ENCODE measurements at regions not wholly inside any gene's neighbourhood (a gene's known extent, or its start where the extent isn't known, plus 50 kb on each side); places are given as distances from the start of the nearest gene placed in this dataset.

DNA sequence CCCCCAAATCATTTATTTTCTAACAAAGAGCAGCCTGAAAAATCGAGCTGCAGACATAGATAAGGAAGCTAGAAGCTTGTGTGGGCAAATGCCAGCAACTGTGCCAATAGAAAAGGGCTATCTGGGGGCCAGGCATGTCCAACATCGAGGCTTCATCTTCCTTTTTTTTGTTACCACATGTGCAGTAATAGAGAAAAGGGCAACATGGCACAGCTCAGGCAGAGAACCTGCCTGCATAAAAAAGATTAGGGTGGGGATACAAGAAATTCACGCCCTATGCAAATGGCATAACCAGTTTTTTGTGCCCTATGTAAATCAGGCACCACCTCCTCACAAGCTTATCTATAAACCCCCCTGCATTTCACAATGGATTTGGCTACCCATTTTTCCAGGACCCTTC is 60.4 kb upstream of the ABCC4 start:
- no peak for DNase-seq
- Histone ChIP-seq H3K4ac (ENCODE audit: low read depth, low read length) (no peak overlapping the region), H2AK5ac (ENCODE audit: low read length) (no peak overlapping the region), H3K18ac (ENCODE audit: low read length) (no peak overlapping the region), H4K8ac (ENCODE audit: low read depth, low read length) (no peak overlapping the region), H3K4me3 (ENCODE audit: low read depth, low read length) (no peak overlapping the region), H3K79me1 (ENCODE audit: low read length) (no peaks in the 10 kb centered on the region), H3K79me2 (ENCODE audit: control insufficient read depth, insufficient read depth, low read length, poor library complexity) (no peaks in the 10 kb centered on the region), H2BK120ac (ENCODE audit: insufficient read depth, low read length, poor library complexity) (no peak overlapping the region), H2BK12ac (ENCODE audit: low read length) (no peak overlapping the region), H2BK5ac (ENCODE audit: low read depth, low read length, poor library complexity) (no peak overlapping the region), H4K12ac (ENCODE audit: low read depth, low read length) (no peak overlapping the region), H3K9me3 (ENCODE audit: insufficient read depth, low read depth, low read length) (peaks cover 4% of the 10 kb centered on the region), H3K27me3 (ENCODE audit: insufficient read depth, low read length) (no peaks in the 10 kb centered on the region), H3K4me1 (ENCODE audit: control insufficient read depth in 1 of 2, insufficient read depth in 2 of 2, low read length in 2 of 2) (no peaks in the 10 kb centered on the region), H3K23ac (ENCODE audit: low read length) (no peak overlapping the region), H3K4me2 (ENCODE audit: low read length) (no peak overlapping the region), H3K27ac (ENCODE audit: low read depth, low read length) (no peak overlapping the region), H2AFZ (ENCODE audit: insufficient read depth, low read length, poor library complexity) (no peak overlapping the region), H3K14ac (ENCODE audit: low read length) (no peak overlapping the region), H3K9ac (ENCODE audit: low read length) (no peak overlapping the region), H4K91ac (ENCODE audit: low read depth, low read length) (no peak overlapping the region), H3K36me3 (ENCODE audit: control insufficient read depth in 1 of 2, insufficient read depth in 2 of 2, low read length in 2 of 2) (no peaks in the 10 kb centered on the region)
- no CpG with 5 or more reads among the region's 3 CpGs for WGBS (ENCODE audit: extremely low coverage, insufficient coverage, insufficient read length)

DNA sequence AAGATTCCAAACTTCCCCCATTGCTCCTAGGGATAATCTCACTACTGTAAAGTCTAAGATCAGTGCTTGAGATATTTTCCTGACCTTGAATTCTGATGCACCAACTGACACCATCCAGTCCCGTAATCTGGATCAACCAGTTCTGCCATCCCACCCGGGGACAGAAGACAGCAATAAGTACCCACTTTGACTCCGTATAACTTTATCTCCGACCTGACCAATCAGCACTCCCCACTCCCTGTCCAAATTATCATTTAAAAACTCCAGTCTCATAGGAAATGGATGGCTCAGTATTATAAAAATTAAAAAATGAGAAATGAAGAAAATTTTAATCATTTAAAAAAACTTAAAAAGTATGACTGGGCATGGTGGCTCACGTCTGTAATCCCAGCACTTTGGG is 61.4 kb upstream of the ABCC4 start:
- WGBS (ENCODE audit: extremely low coverage, insufficient coverage, insufficient read length): no CpG with 5 or more reads among the region's 5 CpGs
- no peak overlapping the region for H4K91ac ChIP-seq (ENCODE audit: low read depth, low read length)
- H2AK5ac ChIP-seq (ENCODE audit: low read length): no peak overlapping the region
- no peak overlapping the region for H4K8ac ChIP-seq (ENCODE audit: low read depth, low read length)
- no peak for DNase-seq
- no peaks in the 10 kb centered on the region for H3K79me2 ChIP-seq (ENCODE audit: control insufficient read depth, insufficient read depth, low read length, poor library complexity)
- no peak overlapping the region for H3K4me2 ChIP-seq (ENCODE audit: low read length)
- no peaks in the 10 kb centered on the region for H3K27me3 ChIP-seq (ENCODE audit: insufficient read depth, low read length)
- H2AFZ ChIP-seq (ENCODE audit: insufficient read depth, low read length, poor library complexity): no peak overlapping the region
- no peaks in the 10 kb centered on the region for H3K36me3 ChIP-seq (ENCODE audit: control insufficient read depth in 1 of 2, insufficient read depth in 2 of 2, low read length in 2 of 2)
- no peaks in the 10 kb centered on the region for H3K79me1 ChIP-seq (ENCODE audit: low read length)
- no peak overlapping the region for H4K12ac ChIP-seq (ENCODE audit: low read depth, low read length)
- H3K23ac ChIP-seq (ENCODE audit: low read length): no peak overlapping the region
- no peak overlapping the region for H3K9ac ChIP-seq (ENCODE audit: low read length)
- no peak overlapping the region for H3K14ac ChIP-seq (ENCODE audit: low read length)
- no peak overlapping the region for H3K27ac ChIP-seq (ENCODE audit: low read depth, low read length)
- H2BK120ac ChIP-seq (ENCODE audit: insufficient read depth, low read length, poor library complexity): no peak overlapping the region
- no peaks in the 10 kb centered on the region for H3K4me1 ChIP-seq (ENCODE audit: control insufficient read depth in 1 of 2, insufficient read depth in 2 of 2, low read length in 2 of 2)
- no peak overlapping the region for H3K4ac ChIP-seq (ENCODE audit: low read depth, low read length)
- H2BK5ac ChIP-seq (ENCODE audit: low read depth, low read length, poor library complexity): no peak overlapping the region
- no peak overlapping the region for H3K18ac ChIP-seq (ENCODE audit: low read length)
- H3K9me3 ChIP-seq (ENCODE audit: insufficient read depth, low read depth, low read length): peaks cover 4% of the 10 kb centered on the region
- no peak overlapping the region for H3K4me3 ChIP-seq (ENCODE audit: low read depth, low read length)
- H2BK12ac ChIP-seq (ENCODE audit: low read length): no peak overlapping the region

DNA sequence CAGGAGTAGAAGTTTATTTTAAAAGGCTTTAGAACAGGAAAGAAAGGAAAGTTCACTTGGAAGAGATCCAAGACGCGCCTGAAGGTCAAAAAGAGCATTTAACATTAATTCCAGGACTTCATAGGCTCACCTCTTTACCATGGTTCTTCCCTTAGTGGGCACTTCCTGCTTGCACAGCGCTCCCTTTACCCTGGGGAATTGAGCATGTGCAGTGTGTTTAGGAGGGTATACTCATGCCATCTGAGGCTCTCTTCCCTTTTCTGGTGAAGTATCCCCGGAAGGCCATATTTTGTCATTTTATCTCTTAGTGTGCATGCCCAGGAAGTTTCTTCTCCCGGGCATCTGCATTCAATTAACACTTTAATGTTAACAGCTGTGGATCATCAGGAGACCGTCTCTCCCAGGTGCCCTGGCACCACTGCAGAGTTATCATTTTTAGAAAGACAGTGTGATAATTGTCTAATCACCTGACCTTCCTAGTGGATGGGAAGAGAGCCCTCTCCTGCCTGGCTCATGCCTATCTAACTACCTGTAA is 66.1 kb upstream of the ABCC4 start:
- Histone ChIP-seq H3K79me1 (ENCODE audit: low read length) (no peaks in the 10 kb centered on the region), H4K8ac (ENCODE audit: low read depth, low read length) (no peak overlapping the region), H3K23ac (ENCODE audit: low read length) (no peak overlapping the region), H2BK5ac (ENCODE audit: low read depth, low read length, poor library complexity) (no peak overlapping the region), H3K14ac (ENCODE audit: low read length) (no peak overlapping the region), H4K12ac (ENCODE audit: low read depth, low read length) (no peak overlapping the region), H2BK12ac (ENCODE audit: low read length) (no peak overlapping the region), H3K27me3 (ENCODE audit: insufficient read depth, low read length) (no peaks in the 10 kb centered on the region), H3K36me3 (ENCODE audit: control insufficient read depth in 1 of 2, insufficient read depth in 2 of 2, low read length in 2 of 2) (no peaks in the 10 kb centered on the region), H2BK120ac (ENCODE audit: insufficient read depth, low read length, poor library complexity) (no peak overlapping the region), H3K4me2 (ENCODE audit: low read length) (no peak overlapping the region), H3K27ac (ENCODE audit: low read depth, low read length) (no peak overlapping the region), H4K91ac (ENCODE audit: low read depth, low read length) (no peak overlapping the region), H3K79me2 (ENCODE audit: control insufficient read depth, insufficient read depth, low read length, poor library complexity) (no peaks in the 10 kb centered on the region), H2AK5ac (ENCODE audit: low read length) (no peak overlapping the region), H3K18ac (ENCODE audit: low read length) (no peak overlapping the region), H3K4me1 (ENCODE audit: control insufficient read depth in 1 of 2, insufficient read depth in 2 of 2, low read length in 2 of 2) (no peaks in the 10 kb centered on the region), H3K9me3 (ENCODE audit: insufficient read depth, low read depth, low read length) (peaks cover 4% of the 10 kb centered on the region), H2AFZ (ENCODE audit: insufficient read depth, low read length, poor library complexity) (no peak overlapping the region), H3K4ac (ENCODE audit: low read depth, low read length) (no peak overlapping the region), H3K4me3 (ENCODE audit: low read depth, low read length) (no peak overlapping the region), H3K9ac (ENCODE audit: low read length) (no peak overlapping the region)
- no CpG with 5 or more reads among the region's 6 CpGs for WGBS (ENCODE audit: extremely low coverage, insufficient coverage, insufficient read length)
- no peak for DNase-seq

DNA sequence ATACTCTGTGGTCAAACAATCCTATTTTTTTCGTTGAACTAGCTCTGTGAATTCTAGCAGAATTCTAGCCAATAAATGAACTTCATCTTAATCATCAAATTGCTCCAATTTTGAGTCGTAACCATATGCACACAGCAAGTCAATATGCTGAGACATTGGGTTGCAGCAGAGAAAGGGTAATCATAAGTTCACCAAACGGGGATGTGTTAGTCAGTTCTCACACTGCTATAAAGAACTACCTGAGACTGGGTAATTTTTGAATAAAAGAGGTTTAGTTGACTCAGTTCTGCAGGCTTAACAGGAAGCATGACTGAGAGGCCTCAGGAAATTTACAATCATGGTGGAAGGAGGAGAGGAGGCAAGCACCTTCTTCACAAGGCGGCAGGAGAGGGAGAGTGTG is 67.7 kb upstream of the ABCC4 start:
- Histone ChIP-seq H3K4me2 (ENCODE audit: low read length) (no peak overlapping the region), H2BK12ac (ENCODE audit: low read length) (no peak overlapping the region), H3K18ac (ENCODE audit: low read length) (no peak overlapping the region), H3K79me2 (ENCODE audit: control insufficient read depth, insufficient read depth, low read length, poor library complexity) (no peaks in the 10 kb centered on the region), H3K9ac (ENCODE audit: low read length) (no peak overlapping the region), H3K27ac (ENCODE audit: low read depth, low read length) (no peak overlapping the region), H3K4me3 (ENCODE audit: low read depth, low read length) (peak overlapping the region; percentile 35), H2AFZ (ENCODE audit: insufficient read depth, low read length, poor library complexity) (no peak overlapping the region), H2AK5ac (ENCODE audit: low read length) (no peak overlapping the region), H3K4ac (ENCODE audit: low read depth, low read length) (no peak overlapping the region), H3K23ac (ENCODE audit: low read length) (no peak overlapping the region), H3K79me1 (ENCODE audit: low read length) (no peaks in the 10 kb centered on the region), H3K27me3 (ENCODE audit: insufficient read depth, low read length) (no peaks in the 10 kb centered on the region), H3K14ac (ENCODE audit: low read length) (no peak overlapping the region), H3K4me1 (ENCODE audit: control insufficient read depth in 1 of 2, insufficient read depth in 2 of 2, low read length in 2 of 2) (no peaks in the 10 kb centered on the region), H4K91ac (ENCODE audit: low read depth, low read length) (no peak overlapping the region), H4K8ac (ENCODE audit: low read depth, low read length) (no peak overlapping the region), H2BK120ac (ENCODE audit: insufficient read depth, low read length, poor library complexity) (no peak overlapping the region), H2BK5ac (ENCODE audit: low read depth, low read length, poor library complexity) (no peak overlapping the region), H4K12ac (ENCODE audit: low read depth, low read length) (no peak overlapping the region), H3K36me3 (ENCODE audit: control insufficient read depth in 1 of 2, insufficient read depth in 2 of 2, low read length in 2 of 2) (no peaks in the 10 kb centered on the region), H3K9me3 (ENCODE audit: insufficient read depth, low read depth, low read length) (no peaks in the 10 kb centered on the region)
- DNase-seq: no peak
- whole genome bisulfite sequencing (ENCODE audit: extremely low coverage, insufficient coverage, insufficient read length): no CpG with 5 or more reads among the region's 4 CpGs
